HG03103 (cell line): ENCODE measurements at regions not wholly inside any gene's neighbourhood (a gene's known extent, or its start where the extent isn't known, plus 50 kb on each side); places are given as distances from the start of the nearest gene placed in this dataset.
A peak's percentile ranks its signal among the peaks of the same experiment; 100 is the strongest.

Experiments used
- ATAC-seq: cut with Tn5 transposase; IDR thresholded peaks from one replicate; pipeline ENCODE4 v1.9.1; 2021; ENCODE audit warnings: low read depth; ENCODE audit not compliant: unreplicated experiment

DNA sequence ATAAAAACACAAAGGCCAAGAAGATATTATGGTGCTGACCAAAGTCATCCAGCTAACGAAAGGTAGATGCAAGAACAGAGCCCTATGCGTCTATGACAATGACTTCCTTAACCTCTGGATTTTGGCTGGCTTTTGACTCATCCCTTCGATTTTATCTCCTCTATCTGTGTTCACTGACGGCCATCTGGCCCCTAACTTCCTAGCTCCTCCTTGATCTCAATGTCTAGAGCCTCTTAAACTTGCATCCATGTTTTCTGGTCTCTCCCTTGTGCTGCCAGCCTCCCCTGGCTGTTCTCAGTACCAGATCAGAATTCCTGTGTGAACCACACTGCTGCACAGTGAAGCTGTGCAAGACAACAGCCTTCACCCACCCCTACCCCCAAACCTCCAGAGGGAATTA is 452.9 kb downstream of the UTRN start:
- ATAC-seq, result no peak

DNA sequence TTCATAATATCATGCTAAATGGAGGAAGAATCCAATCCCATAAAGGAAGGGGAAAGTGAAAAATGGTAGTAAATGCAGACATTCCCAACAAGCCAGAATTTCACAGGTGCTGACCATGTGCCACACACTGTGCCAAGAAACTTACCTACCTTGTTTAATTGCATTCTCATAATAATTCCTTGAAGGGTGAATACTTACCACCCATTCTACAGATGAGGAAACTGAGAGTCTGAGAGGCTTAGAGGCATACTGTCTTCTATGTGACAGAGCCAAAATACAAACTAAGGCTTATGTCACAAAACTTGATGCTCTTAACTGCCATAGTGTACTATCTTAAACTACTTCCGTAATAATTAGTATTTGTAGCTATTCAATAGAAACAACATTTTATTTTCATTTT is 454.7 kb downstream of the UTRN start:
- ATAC-seq, result no peak

DNA sequence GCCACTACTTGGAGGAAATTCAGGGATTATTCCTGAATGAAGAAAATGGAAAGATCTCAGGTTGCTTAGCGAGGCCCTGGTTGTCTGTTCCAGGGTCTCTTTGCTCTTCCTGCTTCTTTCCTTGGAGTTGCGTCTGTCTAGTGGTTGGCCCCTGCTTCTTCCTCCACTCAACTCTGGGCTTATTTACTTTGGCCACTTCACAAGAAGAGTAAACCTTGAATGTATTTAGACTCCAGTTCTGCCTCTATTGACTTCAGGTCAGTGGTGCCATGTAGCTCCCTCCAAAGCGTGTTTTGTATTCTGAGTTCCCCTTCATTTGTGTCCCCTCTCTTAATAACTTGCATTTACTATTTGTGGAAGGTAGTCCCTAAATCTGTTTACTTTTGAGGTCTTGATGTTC is 456.5 kb downstream of the UTRN start:
- no peak for ATAC-seq

DNA sequence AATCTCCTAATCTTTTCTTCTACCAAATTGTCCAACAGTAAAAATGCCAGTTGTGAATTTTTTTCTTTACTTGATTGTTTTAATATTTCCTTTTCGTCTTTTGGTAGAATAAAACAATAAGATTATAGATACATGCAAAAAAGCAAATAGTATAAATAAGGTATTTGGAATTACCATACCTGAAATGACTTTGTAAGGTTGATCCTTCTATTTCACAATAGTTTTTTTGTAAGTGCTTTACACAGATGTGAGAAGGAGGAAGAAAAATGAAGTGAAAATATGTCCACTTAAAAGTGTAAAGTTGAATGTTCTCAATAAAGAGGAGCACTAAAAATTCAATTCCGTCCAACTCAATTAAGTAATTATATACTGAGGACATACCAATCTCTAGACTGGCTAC is 457.6 kb downstream of the UTRN start:
- no peak for ATAC-seq

DNA sequence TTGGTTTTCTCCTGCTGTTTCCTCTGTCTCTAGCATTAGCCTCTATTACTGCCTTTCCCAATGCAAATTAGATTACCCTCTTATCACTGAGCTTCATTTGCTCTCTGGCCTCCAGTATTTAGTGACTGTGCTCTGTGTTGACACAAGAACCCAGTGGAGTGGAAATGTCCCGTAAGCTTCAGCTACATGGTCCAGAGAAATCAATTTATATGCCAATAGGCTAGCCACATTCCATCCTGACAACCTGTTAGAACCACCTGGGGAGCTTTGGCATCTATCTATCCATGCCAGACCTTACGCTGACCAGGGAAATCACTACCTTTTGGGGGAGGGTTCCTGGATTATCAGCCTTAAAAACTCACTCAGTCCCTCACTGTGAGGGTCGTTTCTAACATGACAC is 459.6 kb downstream of the UTRN start:
- no peak for ATAC-seq

DNA sequence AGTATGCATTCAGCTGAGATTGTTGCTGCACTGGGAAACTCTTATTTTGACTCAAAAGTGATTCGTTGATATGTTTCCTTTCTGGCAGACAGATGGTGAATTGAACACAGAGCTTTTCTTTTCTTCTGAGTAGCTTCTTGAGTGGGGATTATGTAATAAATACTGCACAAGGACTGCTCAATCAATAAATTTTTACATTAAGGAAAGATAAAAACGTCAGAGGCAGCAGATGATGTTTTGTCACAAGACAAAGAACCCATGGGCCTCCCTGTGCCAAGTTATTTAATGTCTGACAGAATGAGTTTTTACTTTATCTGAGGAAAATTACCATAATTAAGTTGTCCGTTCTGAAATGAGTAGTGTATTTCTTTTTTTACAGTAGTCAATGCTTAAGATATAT is 460.3 kb downstream of the UTRN start:
- ATAC-seq, result no peak

DNA sequence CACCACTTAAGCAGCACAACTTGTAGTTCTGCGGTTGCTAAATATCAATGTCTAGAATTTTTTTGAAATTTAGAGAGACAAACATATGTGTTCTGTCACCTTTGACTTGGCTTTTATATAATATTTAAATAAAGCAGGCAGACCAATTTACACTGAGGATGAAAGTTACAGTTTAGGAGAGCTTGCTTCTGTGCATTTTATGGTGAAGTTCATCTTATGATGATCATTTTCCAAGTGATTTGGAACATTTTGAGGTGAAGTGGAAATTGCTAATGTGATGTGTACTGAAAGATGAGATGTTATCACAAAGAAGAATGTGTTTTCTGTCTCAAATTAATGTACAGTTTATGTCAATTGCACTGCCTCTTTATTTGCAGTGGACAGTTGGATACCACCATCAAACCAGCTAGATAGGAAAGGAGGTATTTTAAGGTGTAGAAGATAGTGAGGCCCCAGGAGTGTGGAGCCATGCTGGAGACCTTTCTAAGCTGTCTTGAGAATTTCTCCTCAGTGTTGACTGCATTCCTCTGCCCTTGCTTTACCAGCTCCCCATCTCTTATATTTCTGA is 461.9 kb downstream of the UTRN start:
- ATAC-seq, result no peak

DNA sequence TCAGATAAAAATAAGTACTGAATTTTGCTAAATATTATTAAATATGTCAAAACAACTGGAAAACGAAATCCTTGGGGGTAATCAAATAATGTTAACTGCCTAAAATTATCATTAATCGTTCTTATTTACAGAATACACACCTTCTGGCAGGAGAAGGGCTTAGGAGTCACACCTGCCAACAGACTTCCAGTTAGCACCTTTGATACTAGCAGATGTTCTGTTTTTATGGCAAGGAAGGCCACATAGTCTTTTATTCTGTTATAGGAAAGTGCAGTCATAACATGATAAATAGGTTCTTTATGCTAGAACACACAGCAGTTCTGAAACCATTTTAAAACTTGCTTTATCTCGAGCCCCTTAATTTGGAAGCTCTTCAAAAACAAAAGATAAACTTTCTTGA is 464.1 kb downstream of the UTRN start:
- no peak for ATAC-seq

DNA sequence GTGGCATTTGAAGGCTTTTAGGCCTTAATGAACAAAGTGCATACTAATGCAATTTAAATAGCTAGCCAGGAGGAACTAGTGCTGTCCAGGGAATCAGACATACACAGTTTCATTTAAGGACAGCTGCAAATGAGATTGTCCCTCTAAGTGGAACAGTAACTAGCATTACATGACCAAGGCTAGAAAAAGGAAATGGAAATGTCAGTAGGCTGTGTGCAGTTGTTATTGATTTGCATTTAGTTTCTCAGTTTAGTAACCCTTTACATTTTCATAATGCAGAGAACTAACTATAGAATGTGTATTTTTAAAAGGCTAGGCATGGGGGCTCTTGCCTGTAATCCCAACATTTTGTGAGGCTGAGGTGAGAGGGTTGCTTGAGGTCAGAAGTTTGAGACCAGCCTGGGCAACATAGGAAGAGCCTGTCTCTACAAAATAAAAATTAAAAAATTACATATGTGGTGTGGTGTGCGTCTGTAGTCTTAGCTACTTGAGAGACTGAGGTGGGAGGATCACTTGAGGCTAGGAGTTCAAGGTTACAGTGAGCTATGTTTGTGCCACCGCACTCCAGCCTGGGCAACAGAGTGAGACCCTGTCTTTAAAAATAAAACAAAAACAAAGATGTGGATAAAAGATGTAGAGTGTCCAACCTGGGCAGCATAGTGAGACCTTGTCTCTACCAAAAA is 468.0 kb downstream of the UTRN start:
- ATAC-seq, result peak; percentile 85

DNA sequence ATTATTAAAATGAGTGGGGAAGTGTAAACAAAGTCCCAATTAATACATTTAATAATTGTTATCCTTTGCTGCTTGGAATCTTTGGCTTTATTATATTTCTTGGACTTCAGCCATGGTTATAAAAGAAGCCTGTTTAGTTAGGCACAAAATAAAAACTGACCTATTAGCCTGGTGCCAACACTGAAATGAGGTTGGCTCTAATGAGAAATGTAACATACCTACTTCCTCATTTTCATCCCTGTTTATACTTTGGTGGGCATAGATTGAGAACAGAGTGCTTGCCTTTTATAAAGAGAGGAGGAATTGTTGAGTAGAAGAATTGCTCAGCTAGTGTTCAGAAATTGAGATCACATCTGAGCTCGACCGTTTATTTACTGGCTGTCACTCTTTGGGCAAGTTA is 471.3 kb downstream of the UTRN start:
- no peak for ATAC-seq

DNA sequence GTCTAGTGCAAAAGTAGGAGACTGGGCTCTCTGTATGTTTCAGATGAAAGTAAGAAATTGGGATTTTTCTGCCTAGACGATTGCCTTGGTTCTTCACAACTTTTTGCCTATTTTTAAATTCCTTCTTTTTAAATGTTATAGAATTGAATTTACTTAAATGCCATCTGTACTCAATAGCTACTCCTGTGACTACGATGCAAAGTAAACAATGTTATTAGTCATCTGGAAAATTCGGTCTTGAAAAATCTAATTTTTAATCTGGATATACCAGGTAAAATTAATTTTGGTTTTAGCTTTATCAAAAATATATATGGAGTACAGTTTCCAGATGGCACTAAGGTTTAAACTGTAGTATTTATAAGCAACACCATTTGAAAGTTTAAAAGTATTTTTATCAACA is 472.2 kb downstream of the UTRN start:
- ATAC-seq, result no peak

DNA sequence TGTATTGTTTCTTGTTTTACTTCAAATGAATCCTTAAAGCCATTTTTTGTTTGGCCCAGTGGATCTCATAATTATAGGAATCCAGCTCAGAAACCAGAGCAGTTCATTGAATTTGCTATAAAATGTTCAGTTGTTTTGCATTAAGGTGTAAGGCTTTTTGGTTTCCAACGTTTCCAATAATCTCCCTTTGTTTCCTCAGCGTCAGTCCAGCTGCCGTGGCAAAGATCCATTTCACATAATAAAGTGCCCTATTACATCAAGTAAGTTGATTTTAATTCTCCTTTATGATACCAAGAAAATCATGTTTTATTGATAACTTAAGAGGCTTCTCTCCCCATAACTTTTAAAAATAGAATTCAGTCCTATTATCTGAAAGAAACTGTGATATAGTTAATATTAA is 472.6 kb downstream of the UTRN start:
- no peak for ATAC-seq

DNA sequence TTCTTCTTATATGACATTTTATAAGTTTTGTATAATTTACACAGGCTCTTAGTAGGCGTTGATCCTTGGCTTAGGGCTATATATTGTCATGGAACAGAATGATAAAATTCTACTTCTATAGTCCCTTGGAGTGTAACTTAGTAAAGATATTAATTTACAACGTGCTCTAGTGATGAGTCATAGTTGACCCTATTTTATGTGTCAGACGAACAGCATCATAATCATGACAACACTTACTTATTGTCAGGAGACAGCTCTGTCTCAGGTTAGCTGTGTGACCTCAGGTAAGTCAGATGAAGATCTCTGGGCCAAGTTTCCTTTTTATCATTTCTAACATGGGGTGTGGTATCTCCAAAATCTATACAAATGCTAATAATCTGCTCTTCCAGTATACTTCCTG is 473.5 kb downstream of the UTRN start:
- no peak for ATAC-seq

DNA sequence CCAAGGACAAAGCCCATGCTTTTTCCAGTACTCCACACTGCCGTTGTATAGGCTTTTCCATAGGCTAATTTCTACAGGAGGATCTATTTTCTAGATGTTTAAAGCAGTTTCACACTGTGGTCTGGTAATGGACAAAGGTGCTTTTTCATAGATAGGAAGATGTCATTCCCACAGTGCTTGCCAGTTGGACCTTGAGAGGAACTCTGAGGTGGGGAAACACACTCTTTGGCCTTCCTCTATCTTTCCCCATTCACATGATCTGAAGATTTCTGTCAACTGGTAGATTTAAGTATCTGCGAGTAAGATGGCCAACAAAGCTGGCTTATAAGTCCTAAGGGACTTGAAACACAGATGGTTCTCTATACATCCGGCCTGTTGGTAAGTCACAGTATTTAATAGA is 477.3 kb downstream of the UTRN start:
- no peak for ATAC-seq

DNA sequence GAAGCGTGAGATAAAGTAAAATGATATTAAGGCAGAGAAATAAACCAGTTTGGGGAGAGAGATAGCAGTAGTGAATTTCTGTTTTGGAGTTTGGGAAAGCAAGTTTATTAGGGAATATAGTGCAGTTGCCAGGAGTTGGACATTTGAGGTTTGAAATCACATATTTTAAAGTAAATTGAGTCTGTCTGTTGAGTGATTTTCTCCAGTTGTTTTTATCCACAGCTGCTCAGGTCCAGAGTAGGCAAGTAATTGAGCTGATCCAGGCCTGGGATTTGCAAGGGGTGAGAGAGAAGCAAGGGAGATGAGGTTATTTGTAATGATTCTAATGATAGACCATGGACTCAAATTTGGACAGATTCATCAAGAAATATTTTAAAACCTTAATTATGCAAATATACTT is 481.9 kb downstream of the UTRN start:
- no peak for ATAC-seq

DNA sequence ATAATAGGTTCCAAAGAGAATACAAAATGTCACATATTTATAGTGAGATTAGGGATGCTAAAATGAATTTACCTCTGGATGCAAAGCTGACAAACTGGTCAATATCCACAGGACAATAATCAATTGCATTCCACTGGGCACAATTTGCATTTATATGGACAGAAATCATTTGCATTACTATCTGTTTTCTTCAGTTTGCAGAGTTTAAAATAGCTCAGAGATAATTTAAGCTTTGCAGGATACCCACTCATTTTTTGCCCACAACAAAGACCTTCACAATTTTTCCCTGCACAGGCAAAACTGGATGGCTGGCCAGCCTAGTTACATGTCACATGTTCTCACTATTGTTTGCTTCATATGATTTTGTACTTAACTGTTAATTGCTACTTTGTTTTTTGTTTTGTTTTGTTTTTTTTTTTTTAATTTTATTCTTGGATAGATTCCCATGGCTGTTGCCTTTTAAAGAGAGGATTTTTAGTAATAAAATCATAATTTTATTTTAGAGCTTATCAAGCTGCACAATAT is 483.5 kb downstream of the UTRN start:
- no peak for ATAC-seq

DNA sequence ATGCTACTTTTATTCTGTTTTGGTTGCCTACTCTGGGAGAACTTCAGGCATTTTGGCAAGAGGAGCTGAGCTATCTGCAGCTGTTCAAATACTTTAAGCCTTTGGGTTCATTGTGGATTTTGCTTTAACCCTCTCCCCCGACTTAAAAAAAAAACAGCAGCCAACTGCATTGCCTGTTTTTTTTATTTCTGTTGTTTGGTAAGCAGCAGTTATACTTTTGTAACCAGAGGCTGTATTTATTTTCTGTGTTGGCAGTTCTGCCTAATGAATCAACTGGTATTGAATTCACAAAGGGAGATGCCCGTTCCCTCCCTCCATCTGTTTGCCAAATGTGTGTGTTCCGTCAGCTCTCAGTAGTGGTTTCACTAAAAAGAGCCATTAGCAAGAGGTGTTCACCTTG is 484.0 kb downstream of the UTRN start:
- no peak for ATAC-seq

DNA sequence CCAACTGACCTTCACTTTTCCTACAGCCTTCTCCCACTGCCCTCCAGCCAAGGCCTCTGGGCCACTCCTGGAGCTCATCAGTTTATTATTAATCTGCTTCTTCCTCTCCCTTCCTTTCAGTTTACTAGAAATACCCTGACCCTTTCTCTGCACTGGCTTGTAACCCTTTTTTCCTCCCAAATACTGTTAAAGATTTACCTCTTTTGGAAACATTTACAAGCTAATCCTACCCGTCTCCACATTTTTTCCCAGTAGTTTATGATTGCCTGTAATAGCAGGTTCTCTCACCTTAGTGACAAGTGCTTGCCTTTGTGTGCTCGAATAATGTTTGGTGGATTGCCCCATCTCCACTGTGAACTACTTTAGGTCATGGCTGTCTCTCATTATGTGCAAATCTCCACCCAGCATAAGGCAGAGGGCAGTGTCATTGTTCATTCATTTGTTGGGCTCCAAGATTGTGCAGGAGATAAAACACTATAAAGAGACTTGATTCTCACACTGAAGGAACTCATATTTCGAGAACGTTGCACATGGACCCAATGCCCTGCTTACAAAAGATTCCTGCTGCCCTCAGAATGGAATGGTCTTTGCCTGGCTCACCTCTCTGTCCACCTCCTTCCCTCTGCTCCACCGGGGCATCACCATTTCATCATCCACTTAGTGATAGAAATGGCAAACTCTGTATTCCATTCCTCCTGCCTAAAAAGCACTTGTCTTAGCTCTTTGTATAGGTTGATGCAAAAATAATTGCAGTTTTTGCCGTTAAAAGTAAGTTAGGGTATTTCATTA is 491.1 kb downstream of the UTRN start:
- ATAC-seq, result no peak

DNA sequence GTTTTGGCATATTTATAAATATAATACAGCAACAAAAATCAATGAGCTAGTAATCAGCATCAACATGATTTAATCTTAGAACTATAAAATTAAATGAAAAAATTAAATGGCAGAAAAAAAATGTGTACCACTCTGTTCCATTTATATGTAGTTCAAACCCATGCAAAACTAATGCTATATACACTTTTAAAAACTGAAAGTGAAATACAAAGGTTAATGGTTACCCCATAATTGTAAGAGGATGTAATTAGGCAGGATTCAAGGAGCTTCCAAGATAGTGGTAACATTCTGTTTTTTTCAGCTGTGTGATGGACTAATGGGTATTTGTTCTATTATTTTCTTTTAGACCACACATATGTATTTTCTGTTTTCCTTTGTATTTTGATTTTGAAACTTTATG is 492.1 kb downstream of the UTRN start:
- ATAC-seq, result no peak

DNA sequence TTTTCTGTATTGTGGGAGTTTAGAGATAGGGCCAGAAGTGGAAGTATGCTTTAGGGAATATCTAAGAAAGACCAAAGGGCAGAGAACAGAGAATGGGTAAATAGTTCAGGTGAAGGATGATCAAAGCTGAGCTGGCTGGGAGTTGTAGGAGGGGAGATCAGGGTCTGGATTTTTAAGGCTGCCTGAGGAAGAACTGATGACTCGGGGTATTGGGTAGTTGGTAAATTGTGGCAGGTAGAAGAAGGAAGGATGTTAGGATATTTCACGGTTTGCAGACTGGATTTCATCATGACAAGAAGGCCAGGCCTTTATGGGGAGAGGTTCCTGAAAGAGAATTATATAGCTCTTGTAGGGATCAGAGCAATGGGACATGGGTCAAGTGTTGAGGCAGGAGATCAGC is 492.9 kb downstream of the UTRN start:
- ATAC-seq, result no peak

DNA sequence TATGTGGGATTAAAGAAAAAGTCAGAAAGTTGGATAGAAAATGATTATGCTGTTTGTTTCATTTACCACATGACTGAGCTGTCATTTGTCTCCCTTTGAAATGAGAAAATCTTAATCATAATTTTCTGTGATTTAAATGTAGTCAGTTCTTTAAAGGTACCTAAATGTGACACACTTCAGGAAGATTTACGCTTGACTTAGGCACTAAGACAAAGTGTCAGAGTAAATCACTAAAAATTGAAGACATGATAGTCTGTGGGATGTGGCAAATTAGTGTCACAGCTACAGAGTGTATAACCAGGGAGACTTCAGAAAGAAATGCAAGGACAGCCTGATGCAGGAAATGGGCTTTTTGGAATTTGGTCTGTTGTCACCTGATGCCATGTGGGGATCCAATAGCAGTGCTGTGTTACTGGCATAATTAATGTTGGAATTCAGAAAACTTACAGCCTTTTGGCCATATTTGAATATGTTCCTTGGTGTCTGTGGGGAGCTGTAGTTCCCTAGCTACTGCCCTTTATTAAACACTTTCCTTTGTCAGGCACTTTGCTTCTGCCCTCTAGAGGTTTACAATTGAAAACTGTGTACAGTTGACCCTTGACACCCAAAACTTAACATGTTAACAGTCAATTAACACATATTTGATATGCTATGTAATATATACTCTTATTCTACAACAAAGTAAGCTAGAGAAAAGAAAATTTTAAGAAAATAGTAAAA is 493.8 kb downstream of the UTRN start:
- ATAC-seq, result no peak
